ENCODE measurements at regions not wholly inside any gene's neighbourhood (a gene's known extent, or its start where the extent isn't known, plus 50 kb on each side); places are given as distances from the start of the nearest gene placed in this dataset.

GRCh38 chr2:12606472-12607000 lies 110.2 kb upstream of the TRIB2 start:
- ATAC-seq = peak; percentile 21
- intact Hi-C loops (cut with DNase I) = no loop called here
- no peak for DNase-seq
- no peaks in the 10 kb centered on the region for H3K9me3 ChIP-seq
- no peaks in the 10 kb centered on the region for H3K27me3 ChIP-seq
- no peaks in the 10 kb centered on the region for H3K36me3 ChIP-seq
- H3K4me1 ChIP-seq = no peaks in the 10 kb centered on the region
- no peak overlapping the region for H3K27ac ChIP-seq
- no peak overlapping the region for H3K4me3 ChIP-seq
- TF ChIP-seq, protein P1, sequence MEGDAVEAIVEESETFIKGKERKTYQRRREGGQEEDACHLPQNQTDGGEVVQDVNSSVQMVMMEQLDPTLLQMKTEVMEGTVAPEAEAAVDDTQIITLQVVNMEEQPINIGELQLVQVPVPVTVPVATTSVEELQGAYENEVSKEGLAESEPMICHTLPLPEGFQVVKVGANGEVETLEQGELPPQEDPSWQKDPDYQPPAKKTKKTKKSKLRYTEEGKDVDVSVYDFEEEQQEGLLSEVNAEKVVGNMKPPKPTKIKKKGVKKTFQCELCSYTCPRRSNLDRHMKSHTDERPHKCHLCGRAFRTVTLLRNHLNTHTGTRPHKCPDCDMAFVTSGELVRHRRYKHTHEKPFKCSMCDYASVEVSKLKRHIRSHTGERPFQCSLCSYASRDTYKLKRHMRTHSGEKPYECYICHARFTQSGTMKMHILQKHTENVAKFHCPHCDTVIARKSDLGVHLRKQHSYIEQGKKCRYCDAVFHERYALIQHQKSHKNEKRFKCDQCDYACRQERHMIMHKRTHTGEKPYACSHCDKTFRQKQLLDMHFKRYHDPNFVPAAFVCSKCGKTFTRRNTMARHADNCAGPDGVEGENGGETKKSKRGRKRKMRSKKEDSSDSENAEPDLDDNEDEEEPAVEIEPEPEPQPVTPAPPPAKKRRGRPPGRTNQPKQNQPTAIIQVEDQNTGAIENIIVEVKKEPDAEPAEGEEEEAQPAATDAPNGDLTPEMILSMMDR (IDR thresholded peaks at IDR 0.05) = no peak

DNA sequence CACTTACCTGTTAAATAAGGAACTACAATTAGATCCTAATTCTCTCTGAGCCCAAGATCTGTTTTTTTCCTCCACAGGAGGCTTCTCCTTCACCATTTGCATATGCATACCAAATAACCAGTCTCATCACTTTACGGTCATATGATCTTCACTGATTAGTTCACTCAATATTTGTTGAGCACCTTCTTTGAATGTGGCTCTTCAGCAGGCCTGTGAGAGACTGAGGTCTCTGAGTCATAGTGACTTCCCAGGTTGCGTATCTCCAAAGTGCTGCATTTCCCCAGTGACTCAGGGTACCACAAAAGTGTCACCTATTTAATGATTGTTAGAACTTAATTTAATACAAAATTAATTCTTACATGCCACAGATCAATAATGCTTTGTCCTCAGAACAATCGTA lies 108.8 kb upstream of the TRIB2 start:
- DNase-seq (no peak), ATAC-seq (no peak)
- H3K4me1 ChIP-seq = no peaks in the 10 kb centered on the region
- no peak overlapping the region for H3K27ac ChIP-seq
- no peak overlapping the region for H3K4me3 ChIP-seq
- TF ChIP-seq, protein P1 (IDR thresholded peaks at IDR 0.05) = no peak
- no peaks in the 10 kb centered on the region for H3K36me3 ChIP-seq
- intact Hi-C loops (cut with DNase I) = no loop called here
- H3K27me3 ChIP-seq = no peaks in the 10 kb centered on the region
- H3K9me3 ChIP-seq = no peaks in the 10 kb centered on the region

DNA sequence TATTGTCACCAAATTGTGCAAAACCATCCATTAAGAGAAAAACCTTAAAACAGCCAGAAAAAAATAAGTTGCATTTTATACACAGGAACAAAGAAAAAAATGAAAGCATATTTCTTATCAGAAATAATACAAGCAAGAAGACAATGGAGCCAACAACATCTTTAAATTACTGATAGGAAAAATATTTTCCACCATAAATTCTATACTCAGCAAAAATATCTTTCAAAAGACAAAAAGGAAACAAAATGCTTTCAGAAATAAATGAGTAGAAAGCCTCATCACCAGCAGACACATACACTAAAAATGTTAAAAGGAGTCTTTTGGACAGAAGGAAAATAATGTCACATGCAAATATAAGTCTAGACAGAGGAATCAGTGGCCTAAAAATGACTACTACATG lies 106.4 kb upstream of the TRIB2 start:
- Histone ChIP-seq H3K4me3 (no peak overlapping the region), H3K4me1 (no peaks in the 10 kb centered on the region), H3K27me3 (no peaks in the 10 kb centered on the region), H3K36me3 (no peaks in the 10 kb centered on the region), H3K9me3 (no peaks in the 10 kb centered on the region), H3K27ac (no peak overlapping the region)
- ATAC-seq = no peak
- intact Hi-C loops (cut with DNase I) = no loop called here
- TF ChIP-seq, protein P1 (IDR thresholded peaks at IDR 0.05) = no peak
- no peak for DNase-seq

GRCh38 chr2:12612168-12612567 lies 104.6 kb upstream of the TRIB2 start:
- DNase-seq = no peak
- Histone ChIP-seq H3K4me3 (no peak overlapping the region), H3K9me3 (no peaks in the 10 kb centered on the region), H3K27ac (no peak overlapping the region), H3K36me3 (no peaks in the 10 kb centered on the region), H3K4me1 (no peaks in the 10 kb centered on the region), H3K27me3 (no peaks in the 10 kb centered on the region)
- no peak for ATAC-seq
- TF ChIP-seq, protein P1 (IDR thresholded peaks at IDR 0.05) = no peak
- intact Hi-C loops (cut with DNase I) = no loop called here

GRCh38 chr2:12612671-12613070 lies 104.1 kb upstream of the TRIB2 start:
- no peaks in the 10 kb centered on the region for H3K9me3 ChIP-seq
- no peak overlapping the region for H3K4me3 ChIP-seq
- ATAC-seq = no peak
- no peaks in the 10 kb centered on the region for H3K27me3 ChIP-seq
- intact Hi-C loops (cut with DNase I) = no loop called here
- no peaks in the 10 kb centered on the region for H3K36me3 ChIP-seq
- no peak overlapping the region for H3K27ac ChIP-seq
- no peaks in the 10 kb centered on the region for H3K4me1 ChIP-seq
- DNase-seq = no peak
- TF ChIP-seq, protein P1 (IDR thresholded peaks at IDR 0.05) = no peak

Measured in left lung (tissue), 4 donors.